GM19438 (cell line): ENCODE measurements at regions not wholly inside any gene's neighbourhood (a gene's known extent, or its start where the extent isn't known, plus 50 kb on each side); places are given as distances from the start of the nearest gene placed in this dataset.
"Not testable (repeated sequence)": the region's sequence is repeated elsewhere in the genome, so short reads cannot be mapped to it uniquely, and the experiment has no call there.

ENCODE experiments used
- ATAC-seq: cut with Tn5 transposase; IDR thresholded peaks from one replicate; pipeline ENCODE4 v1.9.1; 2021; ENCODE audit warnings: low read depth; ENCODE audit not compliant: unreplicated experiment

DNA sequence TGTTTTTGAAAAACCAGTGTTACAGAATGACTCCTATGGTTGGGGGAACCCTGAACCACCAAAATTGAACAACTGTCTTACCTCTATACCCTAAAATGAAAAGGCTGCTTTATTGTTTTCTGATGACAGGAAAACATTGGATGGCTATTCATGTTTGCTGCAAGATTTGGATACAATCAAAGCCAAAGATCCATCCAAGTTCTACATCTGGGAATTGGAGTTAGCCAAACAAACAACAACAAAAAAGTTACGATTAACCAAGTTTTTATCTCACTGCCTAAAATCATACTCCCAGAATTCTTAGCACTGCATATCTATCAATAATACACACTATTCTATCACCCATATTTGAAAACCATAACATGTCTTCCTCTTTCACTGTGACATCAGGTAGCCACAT lies 349.7 kb upstream of the SLC7A11 start:
- no peak for ATAC-seq

DNA sequence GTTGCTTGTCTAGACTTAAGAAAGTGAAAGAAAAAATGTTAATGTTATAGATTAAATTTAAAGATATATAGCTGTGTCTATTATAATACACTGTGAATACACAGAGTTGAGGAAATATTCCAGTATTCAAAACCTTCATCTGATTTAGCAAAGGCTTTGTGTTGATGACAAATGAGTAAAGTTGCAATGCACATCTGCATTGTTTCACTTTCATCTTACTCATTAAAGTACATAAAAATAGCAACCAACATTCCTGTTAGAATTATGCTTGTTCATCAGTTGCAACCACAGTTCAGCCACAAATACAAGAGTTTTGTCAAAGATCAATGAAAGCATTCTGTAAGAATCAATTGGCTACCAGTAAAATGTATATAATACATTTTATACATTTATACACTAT lies 346.4 kb upstream of the SLC7A11 start:
- no peak for ATAC-seq

DNA sequence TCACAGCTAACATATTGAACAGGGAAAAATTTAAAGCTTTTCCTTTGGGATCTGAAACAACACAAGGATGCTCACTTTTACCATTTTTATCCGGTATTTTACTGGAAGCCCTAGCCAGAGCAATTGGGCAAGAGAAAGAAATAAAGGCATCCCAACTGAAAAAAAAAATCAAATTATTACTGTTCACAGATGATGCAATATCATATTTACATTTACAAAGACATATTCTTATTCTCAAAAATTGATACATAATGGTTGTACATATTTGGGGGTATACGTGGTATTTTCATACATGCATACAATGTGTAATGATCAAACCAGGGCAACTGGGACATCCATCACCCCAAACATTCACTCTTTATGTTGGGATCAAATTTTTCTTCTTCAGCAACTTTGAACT lies 337.0 kb upstream of the SLC7A11 start:
- ATAC-seq, result no peak

DNA sequence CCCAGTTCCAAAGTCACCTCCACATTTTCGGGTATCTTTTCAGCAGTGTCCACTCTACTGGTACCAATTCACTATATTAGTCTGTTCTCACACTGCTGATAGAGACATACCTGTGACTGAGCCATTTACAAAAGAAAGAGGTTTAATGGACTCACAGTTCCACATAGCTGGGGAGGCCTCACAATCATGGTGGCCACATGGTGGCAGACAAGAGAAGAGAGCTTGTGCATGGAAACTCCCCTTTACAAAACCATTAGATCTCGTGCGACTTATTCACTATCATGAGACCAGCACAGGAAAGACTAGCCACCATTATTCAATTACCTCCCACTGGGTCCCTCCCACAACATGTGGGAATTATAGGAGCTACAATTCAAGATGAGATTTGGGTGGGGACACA lies 335.7 kb upstream of the SLC7A11 start:
- ATAC-seq, result not testable (repeated sequence)

DNA sequence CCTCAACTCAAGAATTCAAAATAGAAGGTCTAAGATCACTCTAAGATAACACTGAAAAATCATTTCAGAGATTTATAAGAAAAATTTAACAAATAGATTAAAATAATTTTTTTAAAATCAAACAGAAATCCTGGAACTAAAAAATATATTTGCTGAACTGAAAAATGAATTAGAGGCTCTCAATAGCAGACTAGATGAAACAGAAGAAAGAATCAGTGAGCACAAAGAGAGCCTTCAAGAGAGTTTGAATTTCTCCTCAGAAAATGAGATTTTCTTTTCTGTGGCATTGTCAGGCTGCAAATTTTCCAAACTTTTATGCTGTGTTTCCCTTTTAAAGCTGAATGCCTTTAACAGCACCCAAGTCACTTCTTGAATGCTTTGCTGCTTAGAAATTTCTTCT lies 335.0 kb upstream of the SLC7A11 start:
- ATAC-seq, result no peak

DNA sequence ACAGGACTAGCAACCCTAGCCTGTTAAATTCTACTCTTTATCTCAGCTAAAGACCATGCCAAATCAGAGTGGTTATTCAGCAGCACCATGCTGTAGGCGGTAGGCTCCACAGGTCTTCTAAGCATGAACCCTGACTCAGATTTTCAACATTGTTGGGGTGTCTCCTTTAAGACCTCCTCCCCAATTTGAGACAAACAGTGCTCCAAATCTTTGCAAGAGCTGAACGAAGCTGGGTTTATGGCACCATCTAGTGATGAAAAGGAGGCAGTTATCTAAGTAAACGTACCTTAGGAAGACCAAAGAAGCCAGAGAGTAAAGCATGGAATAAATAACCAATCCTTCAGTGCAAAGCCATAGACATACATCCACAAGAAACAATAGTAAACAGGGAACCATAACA lies 334.5 kb upstream of the SLC7A11 start:
- ATAC-seq, result no peak

DNA sequence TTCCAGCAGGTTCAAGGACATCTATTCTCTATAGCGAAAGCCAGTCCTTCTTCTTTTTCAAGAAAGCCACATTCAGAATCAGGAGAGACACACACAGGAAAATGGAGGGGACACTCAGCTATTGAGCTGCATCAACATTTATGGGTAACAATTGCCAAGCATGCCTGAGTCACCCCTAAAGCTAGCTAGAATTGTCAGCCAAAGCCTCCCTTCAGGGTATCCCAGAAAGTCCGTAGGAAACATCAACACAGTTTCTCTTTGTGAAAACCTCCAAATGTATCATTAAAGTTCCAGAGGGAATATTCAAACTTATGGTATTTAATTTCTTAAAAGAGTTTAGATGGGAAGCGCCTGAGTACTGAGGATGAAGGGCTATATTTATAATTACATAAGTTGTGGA lies 331.1 kb upstream of the SLC7A11 start:
- no peak for ATAC-seq

DNA sequence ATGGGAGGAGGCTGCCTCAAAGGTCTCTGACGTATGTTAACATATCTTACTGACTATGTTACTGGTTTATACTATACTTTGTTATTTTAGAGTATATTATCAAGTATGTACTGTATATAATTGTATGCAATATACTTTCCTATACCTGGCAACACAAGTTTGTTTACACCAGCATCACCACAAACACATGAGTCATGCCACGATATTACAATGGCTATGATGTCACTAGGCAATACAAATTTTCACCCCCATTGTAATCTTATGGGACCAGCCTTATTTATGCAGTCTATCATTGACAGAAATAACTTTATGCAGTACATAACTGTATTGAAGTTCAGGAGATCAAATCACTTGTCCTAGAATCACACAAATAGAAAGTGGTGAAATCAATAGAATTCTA lies 329.9 kb upstream of the SLC7A11 start:
- ATAC-seq, result no peak

DNA sequence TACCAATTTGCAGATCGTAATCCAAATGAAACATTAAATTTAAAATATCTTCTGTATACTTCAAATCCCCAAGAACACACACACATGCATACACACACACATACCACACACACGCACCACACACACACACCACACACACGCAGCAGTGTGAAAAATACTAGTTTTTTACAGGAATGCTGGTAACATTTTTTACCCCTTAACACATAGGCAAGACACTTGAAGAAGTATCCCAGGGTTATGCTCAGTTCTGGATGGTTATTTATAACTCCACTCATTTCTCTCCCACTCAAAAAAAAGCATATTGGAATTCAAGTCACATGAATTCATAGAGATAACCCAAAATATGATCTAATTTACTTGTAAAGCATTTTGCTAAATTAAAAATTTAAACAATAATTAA lies 325.5 kb upstream of the SLC7A11 start:
- ATAC-seq, result no peak

DNA sequence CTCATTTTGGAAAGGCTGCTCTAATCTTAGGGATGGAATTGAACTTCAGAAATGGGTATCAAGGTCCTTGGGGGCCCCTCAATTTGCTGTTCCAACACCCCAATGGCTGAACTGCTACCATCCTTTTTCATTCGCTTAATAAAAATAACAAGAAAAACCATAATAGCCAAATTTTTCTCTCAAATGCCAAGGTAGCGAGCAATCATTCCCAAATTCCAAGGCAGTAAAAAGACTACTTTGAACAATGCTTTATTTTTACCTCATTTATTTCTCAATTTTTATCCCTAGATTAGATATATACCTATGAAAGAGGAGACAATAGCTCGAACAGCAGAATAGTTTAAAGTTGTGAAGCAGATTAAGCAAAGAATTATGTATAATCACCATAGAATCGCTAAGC lies 323.4 kb upstream of the SLC7A11 start:
- no peak for ATAC-seq

DNA sequence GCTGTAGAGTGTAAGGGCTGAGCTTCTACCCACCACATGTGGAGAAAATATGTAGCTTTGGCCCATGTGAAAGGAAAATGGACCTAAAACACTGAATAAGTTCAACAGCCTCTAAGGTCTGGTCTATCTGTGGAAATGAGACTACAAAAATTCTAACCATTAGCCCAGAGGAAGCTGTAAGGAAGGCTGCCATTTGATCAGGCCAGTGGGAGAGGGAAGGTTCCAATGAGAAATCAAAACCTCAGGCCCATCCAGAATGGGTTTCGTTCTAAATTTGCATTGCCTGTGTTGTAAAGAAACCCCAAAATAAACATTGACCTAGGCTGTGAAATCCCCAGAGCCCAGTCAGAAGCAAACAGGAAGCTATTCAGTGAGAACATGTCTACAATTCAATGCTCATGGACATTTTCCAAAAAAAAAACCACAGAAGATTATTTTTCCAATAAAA lies 320.4 kb upstream of the SLC7A11 start:
- ATAC-seq, result no peak

DNA sequence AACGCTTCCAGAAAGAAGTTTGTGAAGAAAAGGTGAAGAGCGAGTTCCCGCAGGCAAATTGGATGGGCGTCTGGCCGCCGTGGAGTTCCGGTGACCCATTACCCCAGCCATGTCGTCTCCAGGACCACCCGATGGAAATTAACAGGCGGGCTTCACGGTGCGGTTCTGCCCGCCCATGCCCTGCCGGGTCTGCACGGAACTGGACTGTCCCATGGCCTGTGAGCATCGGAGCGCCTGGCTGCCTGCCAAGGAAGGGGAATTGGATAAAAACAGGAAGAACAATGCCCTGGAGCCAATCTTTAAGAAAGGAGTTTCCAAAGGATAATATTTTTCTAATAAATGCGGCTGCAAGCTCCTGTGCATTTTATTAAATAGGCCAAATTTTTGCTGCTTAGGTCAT lies 319.8 kb upstream of the SLC7A11 start:
- ATAC-seq, result no peak

DNA sequence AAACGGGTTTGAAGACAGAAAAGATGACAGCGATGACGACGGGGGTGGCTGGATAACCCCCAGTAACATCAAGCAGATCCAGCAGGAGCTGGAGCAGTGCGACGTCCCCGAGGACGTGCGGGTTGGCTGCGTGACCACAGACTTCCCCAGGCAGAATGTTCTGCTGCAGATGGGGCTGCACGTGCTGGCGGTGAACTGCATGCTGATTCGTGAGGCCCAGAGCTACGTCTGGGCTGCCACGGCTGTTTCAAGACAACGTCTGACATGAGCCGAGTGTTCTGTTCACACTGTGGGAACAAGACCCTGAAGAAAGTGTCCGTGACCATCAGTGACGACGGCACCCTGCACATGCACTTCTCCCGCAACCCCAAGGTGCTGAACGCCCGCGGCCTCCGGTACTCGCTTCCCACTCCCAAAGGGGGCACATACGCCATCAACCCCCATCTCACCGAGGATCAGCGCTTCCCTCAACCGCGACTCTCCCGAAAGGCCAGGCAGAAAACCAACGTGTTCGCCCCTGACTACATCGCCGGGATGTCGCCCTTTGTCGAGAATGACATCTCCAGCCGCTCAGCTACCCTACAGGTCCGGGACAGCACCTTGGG lies 319.2 kb upstream of the SLC7A11 start:
- no peak for ATAC-seq

DNA sequence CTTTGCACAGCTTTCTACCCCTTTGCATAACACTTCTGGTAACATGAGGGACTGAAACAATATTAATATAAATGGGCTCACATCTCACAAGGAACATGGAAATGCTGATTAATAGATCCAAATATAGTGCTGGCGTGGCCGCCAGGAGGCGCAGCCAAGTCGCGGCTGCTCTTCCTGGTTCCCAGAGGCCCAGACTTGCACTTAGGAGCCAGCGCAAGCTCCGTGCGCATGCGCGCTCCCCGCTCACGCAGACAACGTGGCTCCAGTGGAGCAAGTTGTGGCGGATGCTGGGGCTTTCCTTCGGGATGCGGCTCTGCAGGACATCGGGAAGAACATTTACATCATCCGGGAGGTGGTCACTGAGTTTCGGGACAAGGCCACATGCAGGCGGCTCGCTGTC lies 318.3 kb upstream of the SLC7A11 start:
- no peak for ATAC-seq

DNA sequence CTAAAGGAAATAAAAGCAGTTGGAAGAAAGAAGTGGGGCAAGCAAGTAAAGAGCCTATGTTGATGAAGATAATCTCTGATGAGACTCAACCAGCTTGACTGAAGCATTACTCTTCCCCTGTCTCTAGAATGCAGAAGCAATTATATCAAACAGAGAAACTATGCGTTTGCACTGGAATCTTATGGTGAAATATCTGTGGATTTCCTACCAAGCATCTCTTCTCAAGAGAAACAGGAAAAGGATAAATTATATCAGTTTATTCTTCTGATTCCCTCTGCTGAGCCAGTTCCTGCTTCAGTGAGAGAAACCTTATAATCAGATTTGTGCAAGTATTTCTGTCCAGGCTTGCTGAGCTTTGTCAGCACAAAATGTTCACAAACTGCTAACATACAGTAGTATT lies 316.7 kb upstream of the SLC7A11 start:
- ATAC-seq, result no peak

DNA sequence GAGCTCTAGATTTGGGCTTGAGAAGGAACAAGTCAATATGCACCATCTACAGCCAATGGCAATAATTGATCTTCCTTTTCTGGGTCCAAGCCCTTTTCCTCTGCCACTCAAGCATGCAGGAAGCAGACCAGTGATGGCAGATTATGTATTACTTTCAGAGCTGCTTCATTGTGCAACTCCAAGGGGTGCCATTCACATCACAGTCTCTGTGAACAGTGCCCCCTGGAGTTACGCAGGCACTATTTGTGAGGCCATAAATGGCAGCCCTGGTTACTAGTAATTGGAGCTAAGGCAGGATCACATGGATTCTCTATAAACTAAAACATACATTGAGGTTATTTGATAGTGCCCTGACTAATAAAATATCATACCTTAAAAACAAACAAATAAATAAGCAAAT lies 313.4 kb upstream of the SLC7A11 start:
- ATAC-seq, result peak; percentile 96

DNA sequence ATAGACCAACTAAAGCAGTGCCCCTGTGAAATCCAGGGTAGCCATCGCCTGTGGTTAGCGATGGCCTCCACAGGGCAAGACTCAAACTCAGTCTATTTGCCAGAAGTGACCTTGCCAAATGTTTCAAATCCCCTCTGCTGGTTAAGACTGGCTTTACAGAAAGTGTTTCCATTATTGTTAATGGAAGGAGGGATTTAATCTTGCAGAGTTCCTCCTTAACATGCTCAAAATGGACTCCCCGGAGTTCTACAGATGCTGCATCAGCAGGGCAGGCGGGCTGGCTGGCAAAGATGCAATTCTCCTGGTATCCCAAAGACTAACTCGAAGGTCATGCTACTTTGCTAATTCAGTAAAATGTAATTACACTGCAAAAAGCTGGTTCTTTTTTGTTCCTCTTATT lies 313.0 kb upstream of the SLC7A11 start:
- ATAC-seq, result no peak

DNA sequence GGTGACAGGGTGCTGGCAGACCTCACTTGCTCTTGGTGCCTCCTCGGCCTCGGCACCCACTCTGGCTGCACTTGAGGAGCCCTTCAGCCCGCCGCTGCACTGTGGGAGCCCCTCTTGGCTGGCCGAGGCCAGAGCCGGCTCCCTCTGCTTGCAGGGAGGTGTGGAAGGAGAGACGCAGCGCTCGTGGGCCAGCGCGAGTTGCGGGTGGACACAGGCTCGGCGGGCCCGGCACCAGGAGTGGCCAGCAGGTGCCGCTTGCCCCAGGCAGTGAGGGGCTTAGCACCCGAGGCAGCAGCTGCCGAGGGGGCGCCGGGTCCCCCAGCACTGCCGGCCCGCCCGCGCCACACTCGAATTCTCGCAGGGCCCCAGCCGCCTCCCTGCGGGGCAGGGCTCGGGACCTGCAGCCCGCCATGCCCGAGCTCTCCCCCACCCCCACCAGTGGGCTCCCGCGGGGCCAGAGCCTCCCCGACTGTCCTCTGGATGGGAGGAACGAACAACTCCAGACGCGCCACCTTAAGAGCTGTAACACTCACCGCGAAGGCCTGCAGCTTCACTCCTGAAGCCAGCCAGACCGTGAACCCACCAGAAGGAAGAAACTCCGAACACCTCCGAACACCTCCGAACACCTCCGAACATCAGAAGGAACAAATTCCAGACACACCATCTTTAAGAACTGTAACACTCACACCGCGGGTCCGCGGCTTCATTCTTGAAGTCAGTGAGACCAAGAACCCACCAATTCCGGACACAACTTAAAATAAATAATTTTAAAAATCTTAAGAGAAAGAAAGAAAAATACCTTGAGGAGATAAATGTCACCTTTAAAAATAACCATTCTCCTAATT lies 311.1 kb upstream of the SLC7A11 start:
- no peak for ATAC-seq

DNA sequence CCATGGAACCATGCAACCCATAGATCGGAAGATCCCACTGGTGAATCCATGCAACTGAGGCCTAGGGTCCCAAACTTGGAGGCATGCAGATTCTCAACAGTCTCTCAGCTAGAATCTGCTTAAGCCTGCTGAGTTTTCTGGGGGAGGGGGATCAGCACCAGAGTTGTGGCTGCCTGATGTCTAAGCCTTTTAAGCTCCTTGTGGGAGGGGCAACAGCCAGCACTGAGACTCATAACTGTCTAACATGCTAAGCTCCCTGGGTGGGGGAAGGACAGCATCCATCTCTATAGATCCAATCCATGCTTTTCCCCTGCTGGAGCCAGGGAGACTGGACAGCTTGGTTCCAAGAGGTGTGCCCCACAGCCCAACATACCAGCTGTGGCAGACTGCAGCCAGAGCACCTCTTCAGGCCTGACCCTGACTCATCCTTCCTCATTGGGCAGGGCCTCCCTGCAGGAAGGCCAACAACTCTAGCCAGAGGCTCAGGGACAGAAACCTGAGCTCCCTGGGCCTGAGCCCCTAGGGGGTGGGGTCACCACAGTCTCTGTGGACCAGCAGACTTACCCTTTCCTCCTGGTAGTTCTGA lies 300.1 kb upstream of the SLC7A11 start:
- no peak for ATAC-seq

DNA sequence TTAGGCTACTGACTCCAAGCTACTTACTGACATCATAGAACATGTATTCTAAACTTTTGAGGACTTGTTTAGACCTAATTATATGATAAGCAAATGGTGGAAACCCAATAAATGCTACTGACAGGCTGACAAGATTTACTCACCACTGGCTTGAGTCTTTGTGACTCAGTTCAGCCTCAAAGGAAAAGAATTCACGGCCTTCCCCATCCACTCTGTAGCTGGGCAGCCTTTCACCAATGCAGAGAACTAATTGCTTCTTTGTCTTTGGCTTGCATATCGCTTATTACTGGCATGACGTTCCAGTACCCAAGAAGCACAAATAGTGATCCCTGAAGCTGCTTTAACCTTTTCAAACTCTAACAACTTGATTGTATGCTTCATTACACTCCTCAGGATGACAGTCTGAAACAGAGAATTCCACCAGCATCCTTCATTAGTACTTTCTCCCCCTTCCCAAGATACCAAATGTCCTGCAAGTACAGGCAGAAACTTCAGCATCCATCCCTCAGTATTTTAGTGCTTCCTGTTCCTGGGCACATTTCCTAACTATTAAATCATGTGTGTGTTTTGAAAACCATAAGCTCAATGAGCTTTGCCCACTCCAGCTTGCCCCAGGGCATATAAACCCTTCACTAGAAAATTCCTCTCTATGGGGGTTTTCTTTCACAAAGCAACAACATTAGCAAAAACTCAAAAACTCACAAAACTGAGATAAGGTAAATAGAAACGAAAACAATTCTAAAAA lies 298.1 kb upstream of the SLC7A11 start:
- ATAC-seq, result no peak

DNA sequence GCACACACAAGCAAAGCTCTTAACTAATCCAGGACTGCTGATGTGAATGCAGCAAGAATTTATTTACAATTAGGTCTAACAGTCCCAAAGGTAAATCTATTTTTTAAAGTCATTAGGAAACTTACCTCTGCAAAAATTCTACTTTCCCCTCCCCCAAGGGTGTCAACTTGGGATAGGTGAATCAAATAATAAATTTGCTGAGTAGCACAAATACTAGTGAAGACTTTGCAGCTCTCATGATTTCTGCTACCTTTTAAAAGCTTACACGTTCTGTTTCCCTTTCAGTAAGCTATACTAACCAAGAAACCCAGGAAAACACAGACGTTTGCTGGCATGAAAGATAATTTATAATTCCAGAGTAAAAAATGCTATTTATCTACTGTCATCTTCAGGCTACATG lies 296.6 kb upstream of the SLC7A11 start:
- no peak for ATAC-seq
